ENCODE measurements at regions not wholly inside any gene's neighbourhood (a gene's known extent, or its start where the extent isn't known, plus 50 kb on each side); places are given as distances from the start of the nearest gene placed in this dataset.
"Not testable (repeated sequence)": the region's sequence is repeated elsewhere in the genome, so short reads cannot be mapped to it uniquely, and the experiment has no call there.

DNA sequence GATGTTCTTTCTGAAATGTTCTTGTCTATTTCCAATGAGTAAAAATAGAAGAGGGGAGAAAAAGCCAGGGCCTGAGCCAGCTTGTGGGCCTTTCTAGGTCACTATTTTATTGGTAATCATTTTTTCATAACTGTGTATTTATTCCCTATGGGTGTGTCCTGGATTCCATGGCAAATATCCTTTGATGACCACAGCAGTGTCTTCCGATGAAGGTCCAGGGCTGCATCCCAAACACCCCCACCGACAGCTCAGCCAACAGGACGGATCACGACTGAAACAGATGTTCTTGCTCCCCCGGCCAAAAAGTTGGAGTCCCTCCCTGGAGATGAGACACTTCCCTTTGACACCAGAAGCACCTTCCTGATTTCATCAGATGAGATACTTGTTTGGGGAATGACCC is 105.4 kb upstream of the PLEKHG1 start:
- intact Hi-C loops (cut with DNase I) = no loop called here
- DNase-seq (ENCODE audit: extremely low spot score) = peak; percentile 94
- Histone ChIP-seq H3K36me3 (no peaks in the 10 kb centered on the region), H3K4me3 (no peak overlapping the region), H3K27me3 (no peaks in the 10 kb centered on the region), H3K27ac (replicated peaks in 1 of 4) (no peak overlapping the region), H3K4me1 (peaks cover 0 to 4% (median 0%) of the 10 kb centered on the region in 4 donors), H3K9me3 (no peaks in the 10 kb centered on the region)
- TF ChIP-seq POLR2AphosphoS5 (IDR thresholded peaks at IDR 0.05) = peak in 1 of 2 donors; percentile 12
- TF ChIP-seq, protein P1, sequence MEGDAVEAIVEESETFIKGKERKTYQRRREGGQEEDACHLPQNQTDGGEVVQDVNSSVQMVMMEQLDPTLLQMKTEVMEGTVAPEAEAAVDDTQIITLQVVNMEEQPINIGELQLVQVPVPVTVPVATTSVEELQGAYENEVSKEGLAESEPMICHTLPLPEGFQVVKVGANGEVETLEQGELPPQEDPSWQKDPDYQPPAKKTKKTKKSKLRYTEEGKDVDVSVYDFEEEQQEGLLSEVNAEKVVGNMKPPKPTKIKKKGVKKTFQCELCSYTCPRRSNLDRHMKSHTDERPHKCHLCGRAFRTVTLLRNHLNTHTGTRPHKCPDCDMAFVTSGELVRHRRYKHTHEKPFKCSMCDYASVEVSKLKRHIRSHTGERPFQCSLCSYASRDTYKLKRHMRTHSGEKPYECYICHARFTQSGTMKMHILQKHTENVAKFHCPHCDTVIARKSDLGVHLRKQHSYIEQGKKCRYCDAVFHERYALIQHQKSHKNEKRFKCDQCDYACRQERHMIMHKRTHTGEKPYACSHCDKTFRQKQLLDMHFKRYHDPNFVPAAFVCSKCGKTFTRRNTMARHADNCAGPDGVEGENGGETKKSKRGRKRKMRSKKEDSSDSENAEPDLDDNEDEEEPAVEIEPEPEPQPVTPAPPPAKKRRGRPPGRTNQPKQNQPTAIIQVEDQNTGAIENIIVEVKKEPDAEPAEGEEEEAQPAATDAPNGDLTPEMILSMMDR (IDR thresholded peaks at IDR 0.05) = no peak
- 90% methylated on average over 5 of the region's 5 CpGs for WGBS

DNA sequence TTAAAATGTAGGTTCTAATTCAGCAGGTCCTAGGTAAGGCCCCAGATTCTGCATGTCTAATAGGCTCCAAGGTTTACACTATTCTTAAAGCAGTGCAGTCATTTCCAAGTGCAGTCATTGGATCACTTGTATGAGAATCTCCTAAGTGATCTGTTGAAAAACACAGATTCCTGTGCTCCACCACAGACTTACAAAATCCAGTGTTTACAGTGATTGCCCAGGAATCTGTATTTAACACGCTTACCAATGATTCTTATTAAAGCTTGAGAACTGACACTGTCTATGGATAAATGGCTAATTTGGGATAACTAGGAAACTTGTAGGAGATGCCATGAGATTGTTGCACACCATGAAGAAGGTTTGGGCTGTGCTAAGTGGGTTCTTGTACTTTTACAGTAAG is 104.6 kb upstream of the PLEKHG1 start:
- WGBS = 88% methylated on average over 1 of the region's 1 CpG
- intact Hi-C loops (cut with DNase I) = no loop called here
- Histone ChIP-seq H3K4me3 (no peak overlapping the region), H3K9me3 (no peaks in the 10 kb centered on the region), H3K27ac (replicated peaks in 1 of 4) (no peak overlapping the region), H3K36me3 (no peaks in the 10 kb centered on the region), H3K27me3 (no peaks in the 10 kb centered on the region), H3K4me1 (peaks cover 0 to 4% (median 0%) of the 10 kb centered on the region in 4 donors)
- TF ChIP-seq, protein P1 (IDR thresholded peaks at IDR 0.05) = no peak
- no peak for TF ChIP-seq EP300 (IDR thresholded peaks at IDR 0.05)
- TF ChIP-seq POLR2A (IDR thresholded peaks at IDR 0.05; ENCODE audit: low read depth) = no peak
- TF ChIP-seq POLR2AphosphoS5 (IDR thresholded peaks at IDR 0.05) = no peak
- peak; percentile 24 for DNase-seq (ENCODE audit: extremely low spot score)

GRCh38 chr6:150496629-150497028 is 103.1 kb upstream of the PLEKHG1 start:
- Histone ChIP-seq H3K27me3 (no peaks in the 10 kb centered on the region), H3K4me1 (peaks cover 0 to 4% (median 0%) of the 10 kb centered on the region in 4 donors), H3K4me3 (no peak overlapping the region), H3K9me3 (no peaks in the 10 kb centered on the region), H3K36me3 (no peaks in the 10 kb centered on the region), H3K27ac (replicated peaks in 1 of 4) (no peak overlapping the region)
- WGBS = 88% methylated on average over 2 of the region's 2 CpGs
- no peak for TF ChIP-seq EP300 (IDR thresholded peaks at IDR 0.05)
- TF ChIP-seq, protein P1 (IDR thresholded peaks at IDR 0.05) = no peak
- intact Hi-C loops (cut with DNase I) = no loop called here
- no peak for DNase-seq (ENCODE audit: extremely low spot score)

DNA sequence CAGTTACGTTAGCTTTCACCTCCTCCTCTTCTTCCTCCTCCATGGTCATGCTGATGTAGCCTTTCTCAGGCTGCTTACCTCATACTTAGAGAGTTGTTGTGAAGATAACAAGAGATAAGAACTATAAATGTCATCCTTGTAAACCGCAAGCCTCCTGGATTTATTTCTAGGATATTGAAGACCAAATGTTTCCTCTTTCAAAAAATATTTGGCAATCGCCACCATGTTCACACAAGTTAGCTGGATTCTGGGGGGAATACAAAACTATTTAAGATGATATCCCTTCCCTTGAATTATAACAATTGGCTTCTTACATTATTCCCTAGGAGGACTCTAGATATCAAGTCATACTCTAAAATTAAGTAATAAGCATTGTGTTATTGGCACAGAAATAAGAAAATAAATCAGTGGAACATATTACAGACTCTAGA is 99.8 kb upstream of the PLEKHG1 start:
- WGBS = 61% methylated on average over 3 of the region's 3 CpGs

DNA sequence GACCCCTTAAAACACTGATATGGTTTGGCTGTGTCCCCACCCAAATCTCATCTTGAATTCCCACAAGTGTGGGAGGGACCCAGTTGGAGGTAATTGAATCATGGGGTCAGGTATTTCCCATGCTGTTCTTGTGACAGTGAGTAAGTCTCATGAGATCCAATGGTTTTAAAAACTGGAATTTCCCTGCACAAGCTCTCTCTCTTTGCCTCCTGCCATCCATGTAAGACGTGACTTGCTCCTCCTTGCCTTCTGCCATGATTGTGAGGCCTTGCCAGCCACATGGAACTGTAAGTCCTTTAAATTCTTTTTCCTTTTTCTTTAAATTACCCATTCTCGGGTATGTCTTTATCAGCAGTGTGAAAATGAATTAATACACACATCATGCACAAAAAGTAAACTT is 99.1 kb upstream of the PLEKHG1 start:
- H3K4me1 ChIP-seq; H3K27me3 ChIP-seq; H3K27ac ChIP-seq (replicated peaks in 1 of 4); H3K9me3 ChIP-seq; H3K4me3 ChIP-seq; intact Hi-C loops (cut with DNase I); H3K36me3 ChIP-seq; DNase-seq (ENCODE audit: extremely low spot score): not testable (repeated sequence)
- WGBS = 88% methylated on average over 2 of the region's 2 CpGs

More for the DNA sequence above, 99.8 kb upstream of the PLEKHG1 start:
- intact Hi-C loops (cut with DNase I) = no loop called here
- DNase-seq (ENCODE audit: extremely low spot score) = no peak
- TF ChIP-seq EP300 (IDR thresholded peaks at IDR 0.05) (no peak), POLR2A (IDR thresholded peaks at IDR 0.05; ENCODE audit: low read depth) (no peak)
- no peaks in the 10 kb centered on the region for H3K9me3 ChIP-seq
- H3K4me1 ChIP-seq = no peaks in the 10 kb centered on the region
- no peak overlapping the region for H3K4me3 ChIP-seq
- no peaks in the 10 kb centered on the region for H3K36me3 ChIP-seq
- no peaks in the 10 kb centered on the region for H3K27me3 ChIP-seq
- H3K27ac ChIP-seq (replicated peaks in 1 of 4) = no peak overlapping the region

GRCh38 chr6:150503041-150503440 is 96.6 kb upstream of the PLEKHG1 start:
- no peak for DNase-seq (ENCODE audit: extremely low spot score)
- Histone ChIP-seq H3K36me3 (no peaks in the 10 kb centered on the region), H3K27ac (replicated peaks in 1 of 4) (no peak overlapping the region), H3K4me3 (no peak overlapping the region), H3K9me3 (no peaks in the 10 kb centered on the region), H3K4me1 (no peaks in the 10 kb centered on the region), H3K27me3 (no peaks in the 10 kb centered on the region)
- intact Hi-C loops (cut with DNase I) = no loop called here
- no peak for TF ChIP-seq POLR2AphosphoS5 (IDR thresholded peaks at IDR 0.05)
- TF ChIP-seq POLR2A (IDR thresholded peaks at IDR 0.05; ENCODE audit: low read depth) = no peak
- TF ChIP-seq EP300 (IDR thresholded peaks at IDR 0.05) = no peak
- TF ChIP-seq, protein P1 (IDR thresholded peaks at IDR 0.05) = no peak
- WGBS = 81% methylated on average over 1 of the region's 1 CpG

Data from esophagus muscularis mucosa (tissue), 4 donors.